Activated B cell treated with CpG ODN at 0.5 μM for 24 hours (primary cell): ENCODE measurements at regions not wholly inside any gene's neighbourhood (a gene's known extent, or its start where the extent isn't known, plus 50 kb on each side); places are given as distances from the start of the nearest gene placed in this dataset.

Experiments used
- ATAC-seq: fragments of 200-7000 bp; cut with Tn5 transposase; one replicate; pipeline ENCODE4 v1.10.0; 2021; ENCODE audit warnings: low read depth, mild to moderate bottlenecking, moderate library complexity
- CTCF ChIA-PET: fragments of 350-600 bp; sonication (Branson Sonifier 250); formaldehyde crosslinking; loops from one replicate; lab custom pipeline; 2021; ENCODE audit warnings: antibody characterized with exemption; lab: Charles Lee
- POLR2A ChIA-PET: fragments of 350-600 bp; sonication (Branson Sonifier 250); formaldehyde crosslinking; loops from one replicate; lab custom pipeline; 2021; ENCODE audit warnings: antibody characterized with exemption; lab: Charles Lee
- DNase-seq: peaks from one replicate; pipeline ENCODE4 v3.0.0; 2022
- H3K27ac Mint-ChIP-seq: one replicate; pipeline ENCODE4 v1.8.0; 2020; ENCODE audit warnings: mixed read lengths
- H3K27me3 Mint-ChIP-seq: one replicate; pipeline ENCODE4 v1.8.0; 2021; ENCODE audit warnings: mixed read lengths
- H3K36me3 Mint-ChIP-seq: one replicate; pipeline ENCODE4 v1.8.0; 2021; ENCODE audit warnings: low read depth, mixed read lengths
- H3K4me1 Mint-ChIP-seq: one replicate; pipeline ENCODE4 v1.8.0; 2021; ENCODE audit warnings: mixed read lengths
- H3K4me3 Mint-ChIP-seq: one replicate; pipeline ENCODE4 v1.8.0; 2020; ENCODE audit warnings: mild to moderate bottlenecking, mixed read lengths
- H3K9me3 Mint-ChIP-seq: one replicate; pipeline ENCODE4 v1.8.0; 2020; ENCODE audit warnings: mixed read lengths
- intact Hi-C: fragments of 100-400 bp; cut with micrococcal nuclease; formaldehyde crosslinking; loops from one replicate; pipeline ENCODE4 v1.15.1; 2024
- TF ChIP-seq, protein P1 (sequence below): fragments of 200-600 bp; IDR thresholded peaks from one replicate; pipeline ENCODE4 v1.8.0; 2022; ENCODE audit warnings: antibody characterized with exemption, mild to moderate bottlenecking

DNA sequence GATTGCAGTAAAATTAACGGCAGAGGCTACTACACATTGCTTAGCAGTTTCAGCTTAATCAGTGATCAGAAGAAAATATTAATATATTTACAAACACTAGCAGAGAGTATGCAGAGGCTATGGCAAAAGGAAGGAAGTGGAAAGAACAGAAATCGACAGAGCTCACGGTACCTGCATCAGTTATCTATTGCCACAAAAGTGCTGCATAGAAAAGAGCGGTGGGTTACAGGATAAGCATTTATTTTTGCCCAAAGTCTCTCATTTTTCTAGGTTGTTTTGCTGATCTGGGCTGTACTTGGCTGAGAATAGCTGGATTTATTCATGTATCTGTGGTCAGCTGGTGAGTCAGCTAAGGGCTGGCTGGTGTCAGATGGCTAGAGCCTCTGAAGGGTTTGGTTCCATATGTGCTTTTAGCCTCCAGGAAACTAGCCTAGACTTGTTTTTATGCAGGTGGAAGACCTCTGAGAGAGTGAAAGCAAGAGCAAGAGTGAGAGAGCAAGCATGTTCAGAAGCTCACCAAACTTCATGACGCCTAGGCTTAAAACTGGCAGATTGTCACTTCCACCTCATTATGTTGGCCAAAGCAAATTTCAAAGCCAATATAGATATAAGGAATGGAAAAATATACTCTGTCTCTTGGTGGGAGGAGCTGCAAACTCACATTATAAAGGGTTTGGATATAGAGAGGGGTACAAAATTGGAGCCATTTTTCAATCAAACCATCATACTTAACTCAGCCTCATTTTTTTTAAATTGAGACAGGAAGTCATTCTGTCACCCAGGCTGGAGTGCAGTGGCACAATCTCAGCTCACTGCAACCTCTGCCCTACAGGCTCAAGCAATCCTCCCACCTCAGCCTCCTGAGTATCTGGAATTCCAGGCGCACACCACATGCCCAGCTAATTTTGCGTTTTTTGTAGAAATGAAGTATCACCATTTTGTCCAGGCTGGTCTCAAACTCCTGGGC, 153.2 kb upstream of the RPL34 start:
- Mint-ChIP-seq H3K36me3 (no peaks in the 10 kb centered on the region), H3K27ac (no peak overlapping the region), H3K9me3 (no peaks in the 10 kb centered on the region), H3K4me3 (no peak overlapping the region), H3K27me3 (no peaks in the 10 kb centered on the region), H3K4me1 (no peaks in the 10 kb centered on the region)
- DNase-seq (no peak), ATAC-seq (no peak)
- CTCF ChIA-PET: no interaction called here
- intact Hi-C loops: no loop called here
- POLR2A ChIA-PET: no interaction called here
- TF ChIP-seq, protein P1, sequence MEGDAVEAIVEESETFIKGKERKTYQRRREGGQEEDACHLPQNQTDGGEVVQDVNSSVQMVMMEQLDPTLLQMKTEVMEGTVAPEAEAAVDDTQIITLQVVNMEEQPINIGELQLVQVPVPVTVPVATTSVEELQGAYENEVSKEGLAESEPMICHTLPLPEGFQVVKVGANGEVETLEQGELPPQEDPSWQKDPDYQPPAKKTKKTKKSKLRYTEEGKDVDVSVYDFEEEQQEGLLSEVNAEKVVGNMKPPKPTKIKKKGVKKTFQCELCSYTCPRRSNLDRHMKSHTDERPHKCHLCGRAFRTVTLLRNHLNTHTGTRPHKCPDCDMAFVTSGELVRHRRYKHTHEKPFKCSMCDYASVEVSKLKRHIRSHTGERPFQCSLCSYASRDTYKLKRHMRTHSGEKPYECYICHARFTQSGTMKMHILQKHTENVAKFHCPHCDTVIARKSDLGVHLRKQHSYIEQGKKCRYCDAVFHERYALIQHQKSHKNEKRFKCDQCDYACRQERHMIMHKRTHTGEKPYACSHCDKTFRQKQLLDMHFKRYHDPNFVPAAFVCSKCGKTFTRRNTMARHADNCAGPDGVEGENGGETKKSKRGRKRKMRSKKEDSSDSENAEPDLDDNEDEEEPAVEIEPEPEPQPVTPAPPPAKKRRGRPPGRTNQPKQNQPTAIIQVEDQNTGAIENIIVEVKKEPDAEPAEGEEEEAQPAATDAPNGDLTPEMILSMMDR: no peak

DNA sequence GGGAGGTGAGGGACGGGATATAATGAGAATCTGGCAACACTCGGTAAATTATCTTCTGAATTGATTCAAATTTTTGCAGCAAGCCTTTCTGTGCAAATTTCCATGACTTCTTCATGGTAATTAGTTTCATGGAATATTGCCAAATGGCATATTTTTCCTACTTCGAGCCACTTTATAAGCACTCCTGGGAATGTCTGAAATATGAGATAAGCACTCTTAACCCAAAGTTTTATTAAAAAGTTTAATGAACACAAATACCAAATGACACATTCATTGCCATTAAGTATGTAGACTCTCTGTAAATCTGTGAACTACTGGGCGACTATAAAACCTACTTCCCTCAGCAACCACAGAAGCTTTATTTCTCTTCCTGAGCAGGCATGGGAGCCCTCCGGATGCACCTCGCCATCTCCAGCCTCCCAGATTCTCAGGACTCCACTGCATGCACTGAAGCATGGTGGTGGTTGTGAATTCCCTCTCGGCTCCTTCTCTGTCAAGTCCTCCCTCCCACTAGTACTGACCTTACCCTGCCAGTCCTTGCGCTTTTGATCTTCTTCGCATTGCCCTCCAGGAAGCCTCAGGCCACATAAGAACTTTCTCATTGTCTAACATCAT, 154.4 kb upstream of the RPL34 start:
- POLR2A ChIA-PET: no interaction called here
- Mint-ChIP-seq H3K4me3 (no peak overlapping the region), H3K4me1 (no peaks in the 10 kb centered on the region), H3K36me3 (no peaks in the 10 kb centered on the region), H3K27ac (no peak overlapping the region), H3K27me3 (peaks cover 3% of the 10 kb centered on the region), H3K9me3 (no peaks in the 10 kb centered on the region)
- TF ChIP-seq, protein P1: no peak
- intact Hi-C loops: no loop called here
- ATAC-seq: no peak
- DNase-seq: no peak
- CTCF ChIA-PET: no interaction called here

DNA sequence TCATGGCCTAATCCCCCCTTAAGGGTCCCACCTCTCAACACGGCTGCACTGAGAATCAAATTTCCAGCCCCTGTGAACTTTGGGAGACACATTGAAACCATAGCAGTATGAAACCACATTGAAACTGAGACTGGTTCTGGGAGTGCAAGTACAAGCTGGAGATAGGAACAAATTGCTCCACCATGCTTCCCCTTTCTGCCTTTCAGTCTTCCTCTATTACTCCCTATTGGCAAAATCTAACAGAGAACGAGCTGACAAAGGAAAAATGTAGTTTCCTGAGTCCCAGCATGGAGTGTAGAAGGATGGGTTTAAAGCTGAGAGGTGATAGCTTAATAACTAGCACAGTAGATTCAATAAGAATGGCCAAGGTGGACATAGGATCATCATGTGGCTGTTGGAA, 161.7 kb upstream of the RPL34 start:
- DNase-seq (no peak), ATAC-seq (no peak)
- Mint-ChIP-seq H3K27ac (no peak overlapping the region), H3K27me3 (peaks cover 3% of the 10 kb centered on the region), H3K36me3 (no peaks in the 10 kb centered on the region), H3K4me1 (no peaks in the 10 kb centered on the region), H3K4me3 (no peak overlapping the region), H3K9me3 (no peaks in the 10 kb centered on the region)
- intact Hi-C loops: no loop called here
- ChIA-PET CTCF (no interaction called here), POLR2A (no interaction called here)
- TF ChIP-seq, protein P1: no peak

DNA sequence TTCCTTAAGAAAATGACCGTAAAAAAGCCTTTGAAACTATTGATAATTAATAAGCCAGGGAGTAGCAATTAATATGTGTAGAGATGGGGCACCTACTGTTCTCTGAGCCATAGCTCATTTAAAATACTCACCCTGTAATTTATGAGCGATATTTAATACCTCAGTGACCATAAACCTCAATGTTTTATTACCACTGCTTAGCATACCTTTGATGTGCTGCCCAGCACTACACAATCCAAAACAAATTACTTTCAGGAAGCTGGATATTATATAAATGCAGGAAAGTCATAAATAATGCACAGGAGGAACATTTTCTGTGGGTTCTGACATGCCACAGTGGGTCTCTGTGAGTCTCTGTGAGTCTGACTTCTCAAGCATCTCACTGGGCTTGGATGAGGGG, 166.1 kb upstream of the RPL34 start:
- ATAC-seq: no peak
- DNase-seq: no peak
- TF ChIP-seq, protein P1: no peak
- CTCF ChIA-PET: no interaction called here
- Mint-ChIP-seq H3K4me3 (no peak overlapping the region), H3K36me3 (no peaks in the 10 kb centered on the region), H3K9me3 (no peaks in the 10 kb centered on the region), H3K27ac (no peak overlapping the region), H3K27me3 (peaks cover 5% of the 10 kb centered on the region), H3K4me1 (no peaks in the 10 kb centered on the region)
- intact Hi-C loops: no loop called here
- POLR2A ChIA-PET: no interaction called here

DNA sequence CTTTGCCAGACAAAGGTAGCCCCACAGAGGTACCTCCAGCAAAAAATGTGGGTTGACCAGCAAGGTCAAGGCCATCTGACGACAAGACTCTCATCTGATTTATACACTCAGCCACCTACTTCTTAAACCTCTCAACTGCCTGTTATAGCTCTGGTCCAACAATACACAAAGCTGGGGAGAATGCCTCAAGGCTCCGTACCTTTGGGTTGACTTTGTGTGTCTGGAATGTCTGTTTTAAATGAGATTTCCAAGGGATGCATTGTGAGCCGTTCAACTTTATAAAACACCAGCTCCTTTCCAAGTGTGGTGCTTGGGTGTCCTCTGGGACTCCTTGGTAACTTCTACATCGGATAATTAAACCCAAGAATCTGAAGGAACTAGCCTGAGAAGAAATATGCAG, 167.0 kb upstream of the RPL34 start:
- POLR2A ChIA-PET: no interaction called here
- intact Hi-C loops: no loop called here
- TF ChIP-seq, protein P1: no peak
- Mint-ChIP-seq H3K4me3 (no peak overlapping the region), H3K9me3 (no peaks in the 10 kb centered on the region), H3K27me3 (peaks cover 5% of the 10 kb centered on the region), H3K4me1 (no peaks in the 10 kb centered on the region), H3K36me3 (no peaks in the 10 kb centered on the region), H3K27ac (no peak overlapping the region)
- ATAC-seq (no peak), DNase-seq (no peak)
- CTCF ChIA-PET: no interaction called here
